H1 (cell line): ENCODE measurements at regions not wholly inside any gene's neighbourhood (a gene's known extent, or its start where the extent isn't known, plus 50 kb on each side); places are given as distances from the start of the nearest gene placed in this dataset.
A peak's percentile ranks its signal among the peaks of the same experiment; 100 is the strongest.

ENCODE experiments used
- CTCF ChIA-PET: fragments of 300-600 bp; sonication (Branson Sonifier 250); formaldehyde crosslinking; loops from one replicate; lab custom pipeline; 2021; ENCODE audit not compliant: partially characterized antibody; lab: Charles Lee
- POLR2A ChIA-PET: fragments of 300-600 bp; sonication (Branson Sonifier 250); formaldehyde crosslinking; loops from one replicate; lab custom pipeline; 2021; ENCODE audit warnings: inconsistent platforms; ENCODE audit not compliant: partially characterized antibody; lab: Charles Lee
- DNase-seq, 2 experiments: peaks; one replicate each; pipeline versions ENCODE4 v3.0.0 to v3.0.0-alpha.2; 2010 to 2022; ENCODE audit warnings: low spot score in 2 of 2, low read depth in 1 of 2, mixed read lengths in 1 of 2
- FAIRE-seq: peaks from 2 replicates; lab custom pipeline; 2011; peaks lifted over from hg19 to GRCh38; lab: Jason Lieb, UNC
- H2AFZ ChIP-seq: 2 replicates; pipeline ENCODE4 v1.8.1; 2012; ENCODE audit warnings: low read length, inconsistent platforms
- H2AK5ac ChIP-seq: 2 replicates; pipeline ENCODE4 v1.6.1; 2013; ENCODE audit warnings: low read depth, low read length
- H2BK120ac ChIP-seq: replicated peaks from 2 replicates; pipeline ENCODE3; 2013; ENCODE audit warnings: low read depth, low read length, inconsistent platforms
- H2BK12ac ChIP-seq: 2 replicates; pipeline ENCODE4 v1.6.1; 2013; ENCODE audit warnings: low read depth, low read length
- H2BK15ac ChIP-seq: 2 replicates; pipeline ENCODE4 v1.6.1; 2013; ENCODE audit warnings: low read length
- H2BK20ac ChIP-seq: 2 replicates; pipeline ENCODE4 v1.6.1; 2013; ENCODE audit warnings: low read length
- H2BK5ac ChIP-seq: 2 replicates; pipeline ENCODE4 v1.6.1; 2013; ENCODE audit warnings: low read depth, low read length
- H3K14ac ChIP-seq: 2 replicates; pipeline ENCODE4 v1.6.1; 2013; ENCODE audit warnings: inconsistent platforms; ENCODE audit not compliant: insufficient read length
- H3K18ac ChIP-seq: 2 replicates; pipeline ENCODE4 v1.6.1; 2013; ENCODE audit warnings: low read length; ENCODE audit errors: extremely low read depth
- H3K23ac ChIP-seq: 2 replicates; pipeline ENCODE4 v1.6.1; 2013; ENCODE audit warnings: inconsistent platforms; ENCODE audit not compliant: insufficient read length
- H3K23me2 ChIP-seq: 2 replicates; pipeline ENCODE4 v1.6.1; 2013; ENCODE audit warnings: low read depth, low read length
- H3K27ac ChIP-seq: 2 replicates; pipeline ENCODE4 v1.6.1; 2011; ENCODE audit warnings: low read depth, low read length, inconsistent platforms
- H3K27me3 ChIP-seq, 4 experiments: replicated peaks in 1 of 4; 1 replicate in 1 of 4; 2 replicates in 3 of 4; pipeline versions ENCODE4 v1.6.1 to v1.8.1; 2011 to 2013; ENCODE audit warnings: low read length in 3 of 4, mild to moderate bottlenecking in 3 of 4, inconsistent platforms in 2 of 4, mixed read lengths in 2 of 4, moderate library complexity in 1 of 4; ENCODE audit not compliant: control insufficient read depth in 3 of 4, insufficient read depth in 3 of 4; ENCODE audit errors: extremely low read depth in 1 of 4
- H3K36me3 ChIP-seq, 4 experiments: 2 replicates each; pipeline versions ENCODE4 v1.6.1 to v1.8.1; 2011 to 2013; ENCODE audit warnings: mild to moderate bottlenecking in 4 of 4, low read length in 3 of 4, moderate library complexity in 2 of 4, control low read depth in 1 of 4, inconsistent platforms in 1 of 4; ENCODE audit not compliant: insufficient read depth in 4 of 4, control insufficient read depth in 2 of 4
- H3K4ac ChIP-seq: replicated peaks from 2 replicates; pipeline ENCODE3; 2013; ENCODE audit warnings: low read length, low read depth, mixed read lengths, inconsistent platforms; ENCODE audit not compliant: insufficient read length
- H3K4me1 ChIP-seq, 4 experiments: replicated peaks in 1 of 4; 1 replicate in 1 of 4; 2 replicates in 3 of 4; pipeline versions ENCODE4 v1.6.1 to v1.8.1; 2011 to 2013; ENCODE audit warnings: low read length in 3 of 4, inconsistent platforms in 2 of 4, mixed read lengths in 1 of 4; ENCODE audit not compliant: insufficient read depth in 4 of 4, control insufficient read depth in 3 of 4
- H3K4me2 ChIP-seq, 2 experiments: 2 replicates each; pipeline versions ENCODE4 v1.6.1 to v1.8.1; 2011 to 2013; ENCODE audit warnings: low read depth in 2 of 2, low read length in 2 of 2, control low read depth in 1 of 2, inconsistent platforms in 1 of 2, mild to moderate bottlenecking in 1 of 2; ENCODE audit not compliant: insufficient read depth in 1 of 2
- H3K4me3 ChIP-seq, 4 experiments: fragments of 200-600, 300-600 bp in 1 of 4; sonication (generic), shearing (Covaris generic), sonication (Bioruptor Twin) in 1 of 4; 2 replicates each; pipeline versions ENCODE4 v1.5.1 to v1.8.1; 2011 to 2016; ENCODE audit warnings: low read length in 4 of 4, low read depth in 3 of 4, control low read depth in 2 of 4, inconsistent platforms in 2 of 4, mild to moderate bottlenecking in 2 of 4, mixed read lengths in 1 of 4, moderate library complexity in 1 of 4; ENCODE audit not compliant: insufficient read depth in 2 of 4; ENCODE audit errors: extremely low read depth in 1 of 4
- H3K56ac ChIP-seq: replicated peaks from 2 replicates; pipeline ENCODE3; 2013; ENCODE audit warnings: low read depth, mild to moderate bottlenecking, mixed read lengths, low read length, inconsistent platforms; ENCODE audit not compliant: insufficient read length
- H3K79me1 ChIP-seq: 2 replicates; pipeline ENCODE4 v1.6.1; 2013; ENCODE audit warnings: low read depth, low read length, control low read depth
- H3K79me2 ChIP-seq, 2 experiments: 2 replicates each; pipeline versions ENCODE4 v1.6.1 to v1.8.1; 2012 to 2013; ENCODE audit warnings: low read length in 2 of 2, mild to moderate bottlenecking in 2 of 2, inconsistent platforms in 1 of 2; ENCODE audit not compliant: insufficient read depth in 2 of 2, control insufficient read depth in 1 of 2
- H3K9ac ChIP-seq, 4 experiments: replicated peaks in 1 of 4; 1 replicate in 1 of 4; 2 replicates in 3 of 4; pipeline versions ENCODE4 v1.6.1 to v1.8.1; 2011 to 2013; ENCODE audit warnings: low read depth in 3 of 4, low read length in 3 of 4, control low read depth in 2 of 4, mild to moderate bottlenecking in 2 of 4, moderate library complexity in 2 of 4, inconsistent platforms in 1 of 4; ENCODE audit errors: extremely low read depth in 1 of 4
- H3K9me3 ChIP-seq, 2 experiments: 2 replicates each; pipeline versions ENCODE4 v1.6.1 to v1.8.1; 2012 to 2013; ENCODE audit warnings: mild to moderate bottlenecking in 2 of 2, moderate library complexity in 2 of 2, control low read depth in 1 of 2, inconsistent platforms in 1 of 2, low read depth in 1 of 2, low read length in 1 of 2, mixed read lengths in 1 of 2; ENCODE audit not compliant: insufficient read depth in 2 of 2
- H4K20me1 ChIP-seq, 2 experiments: replicated peaks in 1 of 2; 2 replicates each; pipeline versions ENCODE3 to v1.8.1; 2011 to 2013; ENCODE audit warnings: inconsistent platforms in 2 of 2, low read length in 2 of 2, mild to moderate bottlenecking in 1 of 2; ENCODE audit not compliant: insufficient read depth in 2 of 2, control insufficient read depth in 1 of 2
- H4K5ac ChIP-seq: 2 replicates; pipeline ENCODE4 v1.6.1; 2013; ENCODE audit warnings: low read length, low read depth, mixed read lengths, inconsistent platforms; ENCODE audit not compliant: insufficient read length
- H4K8ac ChIP-seq: 2 replicates; pipeline ENCODE4 v1.8.0; 2013; ENCODE audit warnings: mild to moderate bottlenecking, moderate library complexity, low read length, inconsistent platforms; ENCODE audit not compliant: insufficient read depth; ENCODE audit errors: extremely low read depth
- H4K91ac ChIP-seq: replicated peaks from 2 replicates; pipeline ENCODE3; 2013; ENCODE audit warnings: low read length, mixed read lengths, inconsistent platforms; ENCODE audit not compliant: insufficient read length
- CTCF ChIP-seq, 3 experiments: IDR thresholded peaks; 1 replicate in 2 of 3; 2 replicates in 1 of 3; pipeline versions ENCODE4 v1.5.1 to v1.6.1; 2011; ENCODE audit warnings: low read length in 3 of 3, mild to moderate bottlenecking in 3 of 3, inconsistent platforms in 2 of 3, low read depth in 1 of 3, moderate library complexity in 1 of 3; ENCODE audit not compliant: insufficient read depth in 1 of 3; ENCODE audit errors: control extremely low read depth in 1 of 3
- RAD21 ChIP-seq, 2 experiments: IDR thresholded peaks in 1 of 2; conservative IDR thresholded peaks in 1 of 2; 2 replicates each; pipeline ENCODE4 v1.6.1; 2011; ENCODE audit warnings: low read depth in 2 of 2, low read length in 2 of 2, improper control_type of control experiment in 1 of 2, inconsistent platforms in 1 of 2, mild to moderate bottlenecking in 1 of 2, moderate library complexity in 1 of 2
- RFX5 ChIP-seq: IDR thresholded peaks from 2 replicates; pipeline ENCODE4 v1.6.1; 2011; ENCODE audit warnings: low read depth, low read length, improper control_type of control experiment, borderline replicate concordance
- USF2 ChIP-seq: IDR thresholded peaks from 2 replicates; pipeline ENCODE4 v1.6.1; 2011; ENCODE audit warnings: low read length, improper control_type of control experiment
- ZNF274 ChIP-seq: IDR thresholded peaks from 2 replicates; pipeline ENCODE4 v1.7.0; 2012; ENCODE audit warnings: low read length, borderline replicate concordance; ENCODE audit errors: extremely low read depth
- WGBS, 2 experiments: shearing (Covaris generic) in 1 of 2; methylation state at CpG; one replicate each; pipeline versions ENCODE4 v1.1.6 to v1.1.7; 2013 to 2015; ENCODE audit warnings: low lambda C conversion rate in 2 of 2, mixed read lengths in 2 of 2, inconsistent platforms in 1 of 2, low coverage in 1 of 2, missing lambda C conversion rate in 1 of 2; ENCODE audit not compliant: insufficient replicate concordance in 2 of 2, insufficient coverage in 1 of 2, insufficient read length in 1 of 2; ENCODE audit errors: extremely low coverage in 1 of 2, missing lambda C conversion rate in 1 of 2; 5-methylcytosine and 5-hydroxymethylcytosine counted together

DNA sequence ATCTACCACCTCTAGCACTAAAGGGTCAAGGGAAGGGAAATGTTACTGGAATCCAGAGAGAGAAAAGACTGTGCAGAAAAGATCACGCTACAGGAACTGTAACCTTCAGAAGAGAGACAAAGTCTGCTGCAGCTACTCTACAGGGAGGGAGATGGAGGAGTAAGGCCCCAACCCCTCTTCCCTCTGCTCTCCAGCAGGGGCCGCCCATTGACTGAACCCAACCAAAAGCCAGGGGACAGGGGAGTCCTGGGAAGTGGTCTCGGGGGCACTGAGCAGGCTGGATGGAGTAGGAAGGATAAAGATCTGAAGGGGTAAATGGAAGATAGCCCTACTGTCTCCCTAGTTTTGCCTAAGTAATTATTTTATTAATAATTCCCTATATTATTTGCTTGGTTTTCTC lies 72.8 kb upstream of the NR5A2 start:
- H3K27ac ChIP-seq, result no peak overlapping the region
- no peaks in the 10 kb centered on the region for H3K27me3 ChIP-seq
- no peaks in the 10 kb centered on the region for H3K36me3 ChIP-seq
- no peak overlapping the region for H3K14ac ChIP-seq
- H4K5ac ChIP-seq, result no peak overlapping the region
- POLR2A ChIA-PET, result no interaction called here
- H2BK20ac ChIP-seq, result 0 out of 2 replicates have a peak overlapping the region, but pooled peaks have one; percentile 89
- H3K4me1 ChIP-seq, result no peaks in the 10 kb centered on the region
- no peak overlapping the region for H3K4ac ChIP-seq
- no peak overlapping the region for H3K23ac ChIP-seq
- H3K23me2 ChIP-seq, result no peaks in the 10 kb centered on the region
- H3K18ac ChIP-seq, result no peak overlapping the region
- TF ChIP-seq RAD21 (IDR thresholded peaks at IDR 0.05 in 1 of 2, conservative IDR thresholded peaks at IDR 0.05 in 1 of 2; ENCODE audit: low read depth in 2 of 2, low read length in 2 of 2) (peak; percentile 60 to 81), CTCF (IDR thresholded peaks at IDR 0.05; ENCODE audit: control extremely low read depth in 1 of 3, insufficient read depth in 1 of 3, low read depth in 1 of 3, low read length in 3 of 3) (peak; percentile 56 to 63 (median 62); a peak in 3 of 4 replicates), ZNF274 (no peak), RFX5 (no peak), USF2 (no peak)
- FAIRE-seq (peak; percentile 13), DNase-seq (peak in 1 of 2 experiments; percentile 63)
- CTCF ChIA-PET, result interaction anchor here (0.6 to 1.2 kb wide), 6 partner anchors 74 to 539 kb away, joined by 3 to 6 read pairs (median 3); no protein-coding TSS in a partner anchor
- H3K79me2 ChIP-seq, result no peaks in the 10 kb centered on the region
- no peak overlapping the region for H2BK15ac ChIP-seq
- H3K56ac ChIP-seq, result no peak overlapping the region
- H4K91ac ChIP-seq, result no peak overlapping the region
- 83% methylated on average over 2 of the region's 3 CpGs; no CpG with 5 or more reads in 1 of the 2 experiments for WGBS, 2 experiments
- no peak overlapping the region for H4K8ac ChIP-seq
- no peaks in the 10 kb centered on the region for H4K20me1 ChIP-seq
- no peak overlapping the region for H2BK5ac ChIP-seq
- no peak overlapping the region for H2BK12ac ChIP-seq
- no peak overlapping the region for H2BK120ac ChIP-seq
- no peak overlapping the region for H3K9ac ChIP-seq
- H3K4me3 ChIP-seq, result no peak overlapping the region
- H2AFZ ChIP-seq, result peak overlapping the region; percentile 99
- H3K9me3 ChIP-seq, result no peaks in the 10 kb centered on the region; a peak in 1 of 4 replicates
- no peak overlapping the region for H2AK5ac ChIP-seq
- no peaks in the 10 kb centered on the region for H3K79me1 ChIP-seq
- H3K4me2 ChIP-seq, result no peak overlapping the region
